HEK293 (cell line): ENCODE measurements at regions not wholly inside any gene's neighbourhood (a gene's known extent, or its start where the extent isn't known, plus 50 kb on each side); places are given as distances from the start of the nearest gene placed in this dataset.

Experiments
- CTCF ChIA-PET: fragments of 350-600 bp; formaldehyde crosslinking; extraction: SDS; loops from one replicate; lab custom pipeline; 2021; ENCODE audit warnings: antibody characterized with exemption; lab: Yijun Ruan, JAX
- POLR2A ChIA-PET: fragments of 300-600 bp; formaldehyde crosslinking; extraction: SDS; loops from one replicate; lab custom pipeline; 2020; ENCODE audit warnings: antibody characterized with exemption, inconsistent platforms; lab: Yijun Ruan, JAX
- H3K27ac ChIP-seq: fragments of 200-500 bp; sonication (Bioruptor generic); 2 replicates; pipeline ENCODE4 v1.5.1; 2014; ENCODE audit warnings: low read depth, low read length, control low read depth, inconsistent platforms; ENCODE audit errors: extremely low read depth
- H3K36me3 ChIP-seq, 2 experiments: fragments of 200-500 bp in 1 of 2; sonication (Bioruptor generic) in 1 of 2; 1 replicate in 1 of 2; 2 replicates in 1 of 2; pipeline ENCODE4 v1.5.1; 2014 to 2017; ENCODE audit warnings: inconsistent platforms in 2 of 2, low read length in 2 of 2; ENCODE audit not compliant: control insufficient read depth in 2 of 2, insufficient read depth in 1 of 2
- H3K4me1 ChIP-seq: fragments of 200-500 bp; sonication (Bioruptor generic); 2 replicates; pipeline ENCODE4 v1.5.1; 2014; ENCODE audit warnings: mild to moderate bottlenecking, low read length, inconsistent platforms; ENCODE audit not compliant: control insufficient read depth, insufficient read depth
- H3K4me3 ChIP-seq: 2 replicates; pipeline ENCODE4 v1.5.1; 2011; ENCODE audit warnings: low read depth, mild to moderate bottlenecking, control low read depth, low read length, moderate library complexity
- H3K9me3 ChIP-seq: fragments of 200-500 bp; sonication (Bioruptor generic); 2 replicates; pipeline ENCODE4 v1.5.1; 2014; ENCODE audit warnings: low read depth, low read length, inconsistent platforms; ENCODE audit not compliant: control insufficient read depth, insufficient read depth
- ZFP69B ChIP-seq: fragments of 450-650 bp; formaldehyde crosslinking; IDR thresholded peaks from 2 replicates; pipeline ENCODE4 v1.5.1; 2016; ENCODE audit warnings: missing biosample characterization, missing genetic modification characterization
- ZNF202 ChIP-seq: fragments of 450-650 bp; formaldehyde crosslinking; IDR thresholded peaks from 2 replicates; pipeline ENCODE4 v1.5.1; 2016; ENCODE audit warnings: missing biosample characterization, missing genetic modification characterization, borderline replicate concordance
- ZNF311 ChIP-seq: fragments of 450-650 bp; formaldehyde crosslinking; IDR thresholded peaks from 2 replicates; pipeline ENCODE4 v1.5.1; 2017; ENCODE audit warnings: missing biosample characterization, missing genetic modification characterization, borderline replicate concordance
- ZNF366 ChIP-seq: fragments of 450-650 bp; formaldehyde crosslinking; conservative IDR thresholded peaks from 2 replicates; pipeline ENCODE4 v1.5.1; 2016; ENCODE audit warnings: missing biosample characterization, missing genetic modification characterization
- ZNF391 ChIP-seq: fragments of 450-650 bp; formaldehyde crosslinking; IDR thresholded peaks from 2 replicates; pipeline ENCODE4 v1.5.1; 2016; ENCODE audit warnings: low read depth, missing biosample characterization, missing genetic modification characterization, borderline replicate concordance
- ZNF433 ChIP-seq: fragments of 450-650 bp; formaldehyde crosslinking; IDR thresholded peaks from 2 replicates; pipeline ENCODE4 v1.5.1; 2016; ENCODE audit warnings: missing biosample characterization, missing genetic modification characterization, low read depth
- ZNF571 ChIP-seq: fragments of 450-650 bp; formaldehyde crosslinking; IDR thresholded peaks from 2 replicates; pipeline ENCODE4 v1.5.0; 2017; ENCODE audit warnings: missing biosample characterization, missing genetic modification characterization
- ZNF791 ChIP-seq: fragments of 450-650 bp; formaldehyde crosslinking; IDR thresholded peaks from 2 replicates; pipeline ENCODE4 v1.5.1; 2016; ENCODE audit warnings: missing biosample characterization, missing genetic modification characterization
- ZSCAN16 ChIP-seq: fragments of 450-650 bp; formaldehyde crosslinking; IDR thresholded peaks from 2 replicates; pipeline ENCODE4 v1.5.1; 2016; ENCODE audit warnings: missing biosample characterization, missing genetic modification characterization
- TF ChIP-seq, protein P1 (sequence below): fragments of 450-650 bp; formaldehyde crosslinking; IDR thresholded peaks from 2 replicates; pipeline ENCODE4 v1.5.1; 2016; ENCODE audit warnings: missing biosample characterization, missing genetic modification characterization, low read depth
- TF ChIP-seq, protein P2 (sequence below): fragments of 450-650 bp; formaldehyde crosslinking; IDR thresholded peaks from 2 replicates; pipeline ENCODE4 v1.5.1; 2016; ENCODE audit warnings: missing biosample characterization, missing genetic modification characterization
- TF ChIP-seq, protein P3 (sequence below): fragments of 450-650 bp; formaldehyde crosslinking; IDR thresholded peaks from 2 replicates; pipeline ENCODE4 v1.5.1; 2016; ENCODE audit warnings: missing biosample characterization, missing genetic modification characterization
- TF ChIP-seq, protein P4 (sequence below): fragments of 450-650 bp; formaldehyde crosslinking; IDR thresholded peaks from 2 replicates; pipeline ENCODE4 v1.5.1; 2016; ENCODE audit warnings: missing biosample characterization, missing genetic modification characterization, borderline replicate concordance
- TF ChIP-seq, protein P5 (sequence below): fragments of 450-650 bp; formaldehyde crosslinking; IDR thresholded peaks from 2 replicates; pipeline ENCODE4 v1.5.1; 2016; ENCODE audit warnings: missing biosample characterization, missing genetic modification characterization, borderline replicate concordance
- TF ChIP-seq, protein P6 (sequence below): fragments of 450-650 bp; formaldehyde crosslinking; IDR thresholded peaks from 2 replicates; pipeline ENCODE4 v1.5.1; 2016; ENCODE audit warnings: missing biosample characterization, missing genetic modification characterization
- TF ChIP-seq, protein P7 (sequence below): fragments of 450-650 bp; formaldehyde crosslinking; IDR thresholded peaks from 2 replicates; pipeline ENCODE4 v1.5.1; 2016; ENCODE audit warnings: missing biosample characterization, missing genetic modification characterization

DNA sequence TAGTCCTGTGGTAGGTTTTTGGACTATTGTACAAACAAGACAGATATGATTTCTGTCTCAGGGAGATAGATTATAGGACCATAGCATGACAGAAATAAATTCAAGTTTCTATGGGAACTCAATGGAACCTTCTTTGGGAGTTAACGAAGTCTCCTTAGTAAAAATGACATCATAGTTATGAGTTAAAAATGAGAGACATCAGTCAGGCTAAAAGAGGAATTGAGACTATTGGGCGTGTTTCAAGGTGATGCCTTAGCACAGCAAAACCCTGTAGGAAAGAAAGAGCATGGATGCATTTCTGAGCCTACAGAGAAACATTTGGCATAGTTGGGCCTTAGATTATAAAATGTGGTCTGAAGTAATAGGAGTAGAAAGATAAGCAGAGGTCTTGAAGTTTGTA is 1909.1 kb upstream of the PCDH7 start:
- no peak overlapping the region for H3K4me3 ChIP-seq
- ChIA-PET POLR2A (no interaction called here), CTCF (no interaction called here)
- no peaks in the 10 kb centered on the region for H3K9me3 ChIP-seq
- no peaks in the 10 kb centered on the region for H3K36me3 ChIP-seq
- H3K27ac ChIP-seq = no peak overlapping the region
- no peaks in the 10 kb centered on the region for H3K4me1 ChIP-seq
- no peak for TF ChIP-seq ZNF366 (tag by site-specific recombination)
- TF ChIP-seq ZNF202 = no peak
- no peak for TF ChIP-seq ZFP69B (tag by site-specific recombination)
- no peak for TF ChIP-seq ZSCAN16
- TF ChIP-seq ZNF571 (tag by site-specific recombination) = no peak
- TF ChIP-seq, protein P1, sequence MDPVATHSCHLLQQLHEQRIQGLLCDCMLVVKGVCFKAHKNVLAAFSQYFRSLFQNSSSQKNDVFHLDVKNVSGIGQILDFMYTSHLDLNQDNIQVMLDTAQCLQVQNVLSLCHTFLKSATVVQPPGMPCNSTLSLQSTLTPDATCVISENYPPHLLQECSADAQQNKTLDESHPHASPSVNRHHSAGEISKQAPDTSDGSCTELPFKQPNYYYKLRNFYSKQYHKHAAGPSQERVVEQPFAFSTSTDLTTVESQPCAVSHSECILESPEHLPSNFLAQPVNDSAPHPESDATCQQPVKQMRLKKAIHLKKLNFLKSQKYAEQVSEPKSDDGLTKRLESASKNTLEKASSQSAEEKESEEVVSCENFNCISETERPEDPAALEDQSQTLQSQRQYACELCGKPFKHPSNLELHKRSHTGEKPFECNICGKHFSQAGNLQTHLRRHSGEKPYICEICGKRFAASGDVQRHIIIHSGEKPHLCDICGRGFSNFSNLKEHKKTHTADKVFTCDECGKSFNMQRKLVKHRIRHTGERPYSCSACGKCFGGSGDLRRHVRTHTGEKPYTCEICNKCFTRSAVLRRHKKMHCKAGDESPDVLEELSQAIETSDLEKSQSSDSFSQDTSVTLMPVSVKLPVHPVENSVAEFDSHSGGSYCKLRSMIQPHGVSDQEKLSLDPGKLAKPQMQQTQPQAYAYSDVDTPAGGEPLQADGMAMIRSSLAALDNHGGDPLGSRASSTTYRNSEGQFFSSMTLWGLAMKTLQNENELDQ (tag by site-specific recombination) = no peak
- TF ChIP-seq, protein P2, sequence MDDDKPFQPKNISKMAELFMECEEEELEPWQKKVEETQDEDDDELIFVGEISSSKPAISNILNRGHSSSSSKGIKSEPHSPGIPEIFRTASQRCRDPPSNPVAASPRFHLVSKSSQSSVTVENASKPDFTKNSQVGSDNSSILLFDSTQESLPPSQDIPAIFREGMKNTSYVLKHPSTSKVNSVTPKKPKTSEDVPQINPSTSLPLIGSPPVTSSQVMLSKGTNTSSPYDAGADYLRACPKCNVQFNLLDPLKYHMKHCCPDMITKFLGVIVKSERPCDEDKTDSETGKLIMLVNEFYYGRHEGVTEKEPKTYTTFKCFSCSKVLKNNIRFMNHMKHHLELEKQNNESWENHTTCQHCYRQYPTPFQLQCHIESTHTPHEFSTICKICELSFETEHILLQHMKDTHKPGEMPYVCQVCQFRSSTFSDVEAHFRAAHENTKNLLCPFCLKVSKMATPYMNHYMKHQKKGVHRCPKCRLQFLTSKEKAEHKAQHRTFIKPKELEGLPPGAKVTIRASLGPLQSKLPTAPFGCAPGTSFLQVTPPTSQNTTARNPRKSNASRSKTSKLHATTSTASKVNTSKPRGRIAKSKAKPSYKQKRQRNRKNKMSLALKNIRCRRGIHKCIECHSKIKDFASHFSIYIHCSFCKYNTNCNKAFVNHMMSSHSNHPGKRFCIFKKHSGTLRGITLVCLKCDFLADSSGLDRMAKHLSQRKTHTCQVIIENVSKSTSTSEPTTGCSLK (tag by site-specific recombination) = no peak
- TF ChIP-seq, protein P3, sequence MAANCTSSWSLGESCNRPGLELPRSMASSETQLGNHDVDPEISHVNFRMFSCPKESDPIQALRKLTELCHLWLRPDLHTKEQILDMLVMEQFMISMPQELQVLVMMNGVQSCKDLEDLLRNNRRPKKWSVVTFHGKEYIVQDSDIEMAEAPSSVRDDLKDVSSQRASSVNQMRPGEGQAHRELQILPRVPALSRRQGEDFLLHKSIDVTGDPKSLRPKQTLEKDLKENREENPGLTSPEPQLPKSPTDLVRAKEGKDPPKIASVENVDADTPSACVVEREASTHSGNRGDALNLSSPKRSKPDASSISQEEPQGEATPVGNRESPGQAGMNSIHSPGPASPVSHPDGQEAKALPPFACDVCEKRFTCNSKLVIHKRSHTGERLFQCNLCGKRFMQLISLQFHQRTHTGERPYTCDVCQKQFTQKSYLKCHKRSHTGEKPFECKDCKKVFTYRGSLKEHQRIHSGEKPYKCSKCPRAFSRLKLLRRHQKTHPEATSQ (tag by site-specific recombination) = no peak
- no peak for TF ChIP-seq ZNF433 (tag by site-specific recombination)
- TF ChIP-seq, protein P4, sequence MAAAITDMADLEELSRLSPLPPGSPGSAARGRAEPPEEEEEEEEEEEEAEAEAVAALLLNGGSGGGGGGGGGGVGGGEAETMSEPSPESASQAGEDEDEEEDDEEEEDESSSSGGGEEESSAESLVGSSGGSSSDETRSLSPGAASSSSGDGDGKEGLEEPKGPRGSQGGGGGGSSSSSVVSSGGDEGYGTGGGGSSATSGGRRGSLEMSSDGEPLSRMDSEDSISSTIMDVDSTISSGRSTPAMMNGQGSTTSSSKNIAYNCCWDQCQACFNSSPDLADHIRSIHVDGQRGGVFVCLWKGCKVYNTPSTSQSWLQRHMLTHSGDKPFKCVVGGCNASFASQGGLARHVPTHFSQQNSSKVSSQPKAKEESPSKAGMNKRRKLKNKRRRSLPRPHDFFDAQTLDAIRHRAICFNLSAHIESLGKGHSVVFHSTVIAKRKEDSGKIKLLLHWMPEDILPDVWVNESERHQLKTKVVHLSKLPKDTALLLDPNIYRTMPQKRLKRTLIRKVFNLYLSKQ (tag by site-specific recombination) = no peak
- TF ChIP-seq, protein P5, sequence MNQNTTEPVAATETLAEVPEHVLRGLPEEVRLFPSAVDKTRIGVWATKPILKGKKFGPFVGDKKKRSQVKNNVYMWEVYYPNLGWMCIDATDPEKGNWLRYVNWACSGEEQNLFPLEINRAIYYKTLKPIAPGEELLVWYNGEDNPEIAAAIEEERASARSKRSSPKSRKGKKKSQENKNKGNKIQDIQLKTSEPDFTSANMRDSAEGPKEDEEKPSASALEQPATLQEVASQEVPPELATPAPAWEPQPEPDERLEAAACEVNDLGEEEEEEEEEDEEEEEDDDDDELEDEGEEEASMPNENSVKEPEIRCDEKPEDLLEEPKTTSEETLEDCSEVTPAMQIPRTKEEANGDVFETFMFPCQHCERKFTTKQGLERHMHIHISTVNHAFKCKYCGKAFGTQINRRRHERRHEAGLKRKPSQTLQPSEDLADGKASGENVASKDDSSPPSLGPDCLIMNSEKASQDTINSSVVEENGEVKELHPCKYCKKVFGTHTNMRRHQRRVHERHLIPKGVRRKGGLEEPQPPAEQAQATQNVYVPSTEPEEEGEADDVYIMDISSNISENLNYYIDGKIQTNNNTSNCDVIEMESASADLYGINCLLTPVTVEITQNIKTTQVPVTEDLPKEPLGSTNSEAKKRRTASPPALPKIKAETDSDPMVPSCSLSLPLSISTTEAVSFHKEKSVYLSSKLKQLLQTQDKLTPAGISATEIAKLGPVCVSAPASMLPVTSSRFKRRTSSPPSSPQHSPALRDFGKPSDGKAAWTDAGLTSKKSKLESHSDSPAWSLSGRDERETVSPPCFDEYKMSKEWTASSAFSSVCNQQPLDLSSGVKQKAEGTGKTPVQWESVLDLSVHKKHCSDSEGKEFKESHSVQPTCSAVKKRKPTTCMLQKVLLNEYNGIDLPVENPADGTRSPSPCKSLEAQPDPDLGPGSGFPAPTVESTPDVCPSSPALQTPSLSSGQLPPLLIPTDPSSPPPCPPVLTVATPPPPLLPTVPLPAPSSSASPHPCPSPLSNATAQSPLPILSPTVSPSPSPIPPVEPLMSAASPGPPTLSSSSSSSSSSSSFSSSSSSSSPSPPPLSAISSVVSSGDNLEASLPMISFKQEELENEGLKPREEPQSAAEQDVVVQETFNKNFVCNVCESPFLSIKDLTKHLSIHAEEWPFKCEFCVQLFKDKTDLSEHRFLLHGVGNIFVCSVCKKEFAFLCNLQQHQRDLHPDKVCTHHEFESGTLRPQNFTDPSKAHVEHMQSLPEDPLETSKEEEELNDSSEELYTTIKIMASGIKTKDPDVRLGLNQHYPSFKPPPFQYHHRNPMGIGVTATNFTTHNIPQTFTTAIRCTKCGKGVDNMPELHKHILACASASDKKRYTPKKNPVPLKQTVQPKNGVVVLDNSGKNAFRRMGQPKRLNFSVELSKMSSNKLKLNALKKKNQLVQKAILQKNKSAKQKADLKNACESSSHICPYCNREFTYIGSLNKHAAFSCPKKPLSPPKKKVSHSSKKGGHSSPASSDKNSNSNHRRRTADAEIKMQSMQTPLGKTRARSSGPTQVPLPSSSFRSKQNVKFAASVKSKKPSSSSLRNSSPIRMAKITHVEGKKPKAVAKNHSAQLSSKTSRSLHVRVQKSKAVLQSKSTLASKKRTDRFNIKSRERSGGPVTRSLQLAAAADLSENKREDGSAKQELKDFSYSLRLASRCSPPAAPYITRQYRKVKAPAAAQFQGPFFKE (tag by site-specific recombination) = no peak
- TF ChIP-seq ZNF791 = no peak
- TF ChIP-seq, protein P6, sequence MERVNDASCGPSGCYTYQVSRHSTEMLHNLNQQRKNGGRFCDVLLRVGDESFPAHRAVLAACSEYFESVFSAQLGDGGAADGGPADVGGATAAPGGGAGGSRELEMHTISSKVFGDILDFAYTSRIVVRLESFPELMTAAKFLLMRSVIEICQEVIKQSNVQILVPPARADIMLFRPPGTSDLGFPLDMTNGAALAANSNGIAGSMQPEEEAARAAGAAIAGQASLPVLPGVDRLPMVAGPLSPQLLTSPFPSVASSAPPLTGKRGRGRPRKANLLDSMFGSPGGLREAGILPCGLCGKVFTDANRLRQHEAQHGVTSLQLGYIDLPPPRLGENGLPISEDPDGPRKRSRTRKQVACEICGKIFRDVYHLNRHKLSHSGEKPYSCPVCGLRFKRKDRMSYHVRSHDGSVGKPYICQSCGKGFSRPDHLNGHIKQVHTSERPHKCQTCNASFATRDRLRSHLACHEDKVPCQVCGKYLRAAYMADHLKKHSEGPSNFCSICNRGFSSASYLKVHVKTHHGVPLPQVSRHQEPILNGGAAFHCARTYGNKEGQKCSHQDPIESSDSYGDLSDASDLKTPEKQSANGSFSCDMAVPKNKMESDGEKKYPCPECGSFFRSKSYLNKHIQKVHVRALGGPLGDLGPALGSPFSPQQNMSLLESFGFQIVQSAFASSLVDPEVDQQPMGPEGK = no peak
- TF ChIP-seq ZNF311 (tag by site-specific recombination) = no peak
- TF ChIP-seq, protein P7, sequence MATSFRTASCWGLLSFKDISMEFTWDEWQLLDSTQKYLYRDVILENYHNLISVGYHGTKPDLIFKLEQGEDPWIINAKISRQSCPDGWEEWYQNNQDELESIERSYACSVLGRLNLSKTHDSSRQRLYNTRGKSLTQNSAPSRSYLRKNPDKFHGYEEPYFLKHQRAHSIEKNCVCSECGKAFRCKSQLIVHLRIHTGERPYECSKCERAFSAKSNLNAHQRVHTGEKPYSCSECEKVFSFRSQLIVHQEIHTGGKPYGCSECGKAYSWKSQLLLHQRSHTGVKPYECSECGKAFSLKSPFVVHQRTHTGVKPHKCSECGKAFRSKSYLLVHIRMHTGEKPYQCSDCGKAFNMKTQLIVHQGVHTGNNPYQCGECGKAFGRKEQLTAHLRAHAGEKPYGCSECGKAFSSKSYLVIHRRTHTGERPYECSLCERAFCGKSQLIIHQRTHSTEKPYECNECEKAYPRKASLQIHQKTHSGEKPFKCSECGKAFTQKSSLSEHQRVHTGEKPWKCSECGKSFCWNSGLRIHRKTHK = no peak
- TF ChIP-seq ZNF391 (tag by site-specific recombination) = no peak
